ENCODE measurements at regions not wholly inside any gene's neighbourhood (a gene's known extent, or its start where the extent isn't known, plus 50 kb on each side); places are given as distances from the start of the nearest gene placed in this dataset.
A peak's percentile ranks its signal among the peaks of the same experiment; 100 is the strongest.

GRCh38 chr9:16098306-16098705 lies 545.5 kb downstream of the CCDC171 start:
- Histone ChIP-seq H3K4me3 (no peak overlapping the region), H3K36me3 (no peaks in the 10 kb centered on the region), H3K27me3 (no peaks in the 10 kb centered on the region), H3K9me3 (no peaks in the 10 kb centered on the region), H3K27ac (no peak overlapping the region), H3K4me1 (peaks cover 0 to 18% (median 0%) of the 10 kb centered on the region in 3 donors)
- TF ChIP-seq POLR2A (IDR thresholded peaks at IDR 0.05) (no peak), CTCF (IDR thresholded peaks at IDR 0.05) (no peak)
- intact Hi-C loops (cut with DNase I): no loop called here
- WGBS, 2 donors: 88 to 90% methylated on average over 5 of the region's 5 CpGs
- DNase-seq: no peak

GRCh38 chr9:16099732-16100536 lies 547.1 kb downstream of the CCDC171 start:
- Histone ChIP-seq H3K27ac (peak overlapping the region in 1 of 4 donors; percentile 74), H3K27me3 (no peaks in the 10 kb centered on the region), H3K4me3 (no peak overlapping the region), H3K36me3 (no peaks in the 10 kb centered on the region), H3K4me1 (peaks cover 0 to 29% (median 0%) of the 10 kb centered on the region in 3 donors), H3K9me3 (no peaks in the 10 kb centered on the region)
- TF ChIP-seq POLR2A (IDR thresholded peaks at IDR 0.05): no peak
- TF ChIP-seq CTCF (IDR thresholded peaks at IDR 0.05): no peak
- 60 to 75% methylated on average over 8 of the region's 8 CpGs for WGBS, 2 donors
- no peak for DNase-seq
- intact Hi-C loops (cut with DNase I): no loop called here

- no peaks in the 10 kb centered on the region for H3K36me3 ChIP-seq
- no peaks in the 10 kb centered on the region for H3K27me3 ChIP-seq
- H3K4me3 ChIP-seq: peak overlapping the region in 1 of 4 donors; percentile 35
- H3K27ac ChIP-seq: peak overlapping the region in 3 of 4 donors; percentile 40 to 75 (median 74)
- TF ChIP-seq POLR2A (IDR thresholded peaks at IDR 0.05): no peak
- WGBS, 2 donors: 47 to 68% methylated on average over 3 to 5 of the region's 8 CpGs
- no peak for DNase-seq
- no peaks in the 10 kb centered on the region for H3K9me3 ChIP-seq
- H3K4me1 ChIP-seq: peaks cover 0 to 29% (median 0%) of the 10 kb centered on the region in 3 donors
- intact Hi-C loops (cut with DNase I): no loop called here
Observed at GRCh38 chr9:16100537-16101091, 547.8 kb downstream of the CCDC171 start.

- WGBS, 2 donors: 32 to 78% methylated on average over 2 to 8 of the region's 9 CpGs
- no peaks in the 10 kb centered on the region for H3K27me3 ChIP-seq
- no peak for DNase-seq
- H3K27ac ChIP-seq: no peak overlapping the region
- no peaks in the 10 kb centered on the region for H3K9me3 ChIP-seq
- intact Hi-C loops (cut with DNase I): no loop called here
- H3K36me3 ChIP-seq: no peaks in the 10 kb centered on the region
- no peak overlapping the region for H3K4me3 ChIP-seq
- H3K4me1 ChIP-seq: peaks cover 0 to 29% (median 0%) of the 10 kb centered on the region in 3 donors
- TF ChIP-seq CTCF (IDR thresholded peaks at IDR 0.05): no peak
- no peak for TF ChIP-seq POLR2A (IDR thresholded peaks at IDR 0.05)
Observed at GRCh38 chr9:16102154-16102553, 549.3 kb downstream of the CCDC171 start.

GRCh38 chr9:16103620-16104397 lies 551.0 kb downstream of the CCDC171 start:
- Histone ChIP-seq H3K27ac (peak overlapping the region in 2 of 4 donors; percentile 18 to 52), H3K36me3 (no peaks in the 10 kb centered on the region), H3K27me3 (no peaks in the 10 kb centered on the region), H3K9me3 (no peaks in the 10 kb centered on the region), H3K4me3 (peak overlapping the region in 1 of 4 donors; percentile 25), H3K4me1 (peaks cover 0 to 29% (median 0%) of the 10 kb centered on the region in 3 donors)
- 44 to 50% methylated on average over 12 to 13 of the region's 14 CpGs for WGBS, 2 donors
- TF ChIP-seq POLR2A (IDR thresholded peaks at IDR 0.05) (no peak), CTCF (IDR thresholded peaks at IDR 0.05) (no peak)
- DNase-seq: no peak
- intact Hi-C loops (cut with DNase I): no loop called here

Measured in esophagus squamous epithelium (tissue), 5 donors.